ENCODE measurements at regions not wholly inside any gene's neighbourhood (a gene's known extent, or its start where the extent isn't known, plus 50 kb on each side); places are given as distances from the start of the nearest gene placed in this dataset.
"Not testable (repeated sequence)": the region's sequence is repeated elsewhere in the genome, so short reads cannot be mapped to it uniquely, and the experiment has no call there.

- CTCF ChIA-PET: no interaction called here
- Histone ChIP-seq H3K9me3 (no peaks in the 10 kb centered on the region), H3K36me3 (ENCODE audit: control insufficient read depth, insufficient read depth, low read length) (no peaks in the 10 kb centered on the region), H3K27me3 (replicated peaks; ENCODE audit: control insufficient read depth, insufficient read depth, low read length) (no peaks in the 10 kb centered on the region), H3K4me1 (no peaks in the 10 kb centered on the region), H3K4me3 (ENCODE audit: low read depth, low read length) (no peak overlapping the region)
- no peak for DNase-seq
- no peaks in the 10 kb centered on the region for H3K4me1 Mint-ChIP-seq (ENCODE audit: low read depth, unreplicated experiment)
- no TSS peak for BruUV-seq (replicated peaks)
- intact Hi-C loops (cut with micrococcal nuclease; ENCODE audit: unreplicated experiment): no loop called here
- no peaks in the 10 kb centered on the region for H3K36me3 Mint-ChIP-seq (ENCODE audit: insufficient read depth, unreplicated experiment)
- no peaks in the 10 kb centered on the region for H3K9me3 Mint-ChIP-seq (ENCODE audit: unreplicated experiment)
- H3K4me3 Mint-ChIP-seq (ENCODE audit: unreplicated experiment): no peak overlapping the region
- TF ChIP-seq CTCF (IDR thresholded peaks at IDR 0.05; ENCODE audit: insufficient read depth in 1 of 2, low read depth in 1 of 2, low read length in 1 of 2, severe bottlenecking in 1 of 2, unreplicated experiment in 1 of 2): no peak
- no peak overlapping the region for H3K27ac Mint-ChIP-seq (ENCODE audit: unreplicated experiment)
- POLR2A ChIA-PET: no interaction called here
- H3K27me3 Mint-ChIP-seq (ENCODE audit: insufficient read depth, unreplicated experiment): peaks cover 4% of the 10 kb centered on the region
Measured at GRCh38 chr18:47654988-47655387, 275.5 kb downstream of the SMAD2 start.

- Histone ChIP-seq H3K4me3 (ENCODE audit: low read depth, low read length) (no peak overlapping the region), H3K36me3 (ENCODE audit: control insufficient read depth, insufficient read depth, low read length) (no peaks in the 10 kb centered on the region), H3K9me3 (no peaks in the 10 kb centered on the region), H3K27me3 (replicated peaks; ENCODE audit: control insufficient read depth, insufficient read depth, low read length) (no peaks in the 10 kb centered on the region), H3K4me1 (no peaks in the 10 kb centered on the region)
- intact Hi-C loops (cut with micrococcal nuclease; ENCODE audit: unreplicated experiment): no loop called here
- TF ChIP-seq CTCF (IDR thresholded peaks at IDR 0.05; ENCODE audit: insufficient read depth in 1 of 2, low read depth in 1 of 2, low read length in 1 of 2, severe bottlenecking in 1 of 2, unreplicated experiment in 1 of 2): no peak
- peaks cover 4% of the 10 kb centered on the region for H3K27me3 Mint-ChIP-seq (ENCODE audit: insufficient read depth, unreplicated experiment)
- no peak for DNase-seq
- no peaks in the 10 kb centered on the region for H3K9me3 Mint-ChIP-seq (ENCODE audit: unreplicated experiment)
- ChIA-PET CTCF (no interaction called here), POLR2A (no interaction called here)
- no peak overlapping the region for H3K4me3 Mint-ChIP-seq (ENCODE audit: unreplicated experiment)
- H3K27ac Mint-ChIP-seq (ENCODE audit: unreplicated experiment): no peak overlapping the region
- H3K4me1 Mint-ChIP-seq (ENCODE audit: low read depth, unreplicated experiment): no peaks in the 10 kb centered on the region
- BruUV-seq (replicated peaks): no TSS peak
- no peaks in the 10 kb centered on the region for H3K36me3 Mint-ChIP-seq (ENCODE audit: insufficient read depth, unreplicated experiment)
Measured at GRCh38 chr18:47644896-47645295, 285.6 kb downstream of the SMAD2 start.

GRCh38 chr18:47637551-47637950 lies 292.9 kb downstream of the SMAD2 start:
- H3K4me3 Mint-ChIP-seq (ENCODE audit: unreplicated experiment); intact Hi-C loops (cut with micrococcal nuclease; ENCODE audit: unreplicated experiment); BruUV-seq (replicated peaks); H3K4me1 Mint-ChIP-seq (ENCODE audit: low read depth, unreplicated experiment); H3K27me3 Mint-ChIP-seq (ENCODE audit: insufficient read depth, unreplicated experiment); H3K27ac Mint-ChIP-seq (ENCODE audit: unreplicated experiment); H3K27me3 ChIP-seq (replicated peaks; ENCODE audit: control insufficient read depth, insufficient read depth, low read length); CTCF ChIA-PET; H3K36me3 ChIP-seq (ENCODE audit: control insufficient read depth, insufficient read depth, low read length); H3K4me3 ChIP-seq (ENCODE audit: low read depth, low read length); H3K36me3 Mint-ChIP-seq (ENCODE audit: insufficient read depth, unreplicated experiment); H3K4me1 ChIP-seq; H3K9me3 ChIP-seq; DNase-seq; H3K9me3 Mint-ChIP-seq (ENCODE audit: unreplicated experiment); POLR2A ChIA-PET: not testable (repeated sequence)

- no peak overlapping the region for H3K27ac Mint-ChIP-seq (ENCODE audit: unreplicated experiment)
- DNase-seq: no peak
- Histone ChIP-seq H3K4me3 (ENCODE audit: low read depth, low read length) (no peak overlapping the region), H3K4me1 (no peaks in the 10 kb centered on the region), H3K9me3 (no peaks in the 10 kb centered on the region), H3K27me3 (replicated peaks; ENCODE audit: control insufficient read depth, insufficient read depth, low read length) (no peaks in the 10 kb centered on the region), H3K36me3 (ENCODE audit: control insufficient read depth, insufficient read depth, low read length) (no peaks in the 10 kb centered on the region)
- no peaks in the 10 kb centered on the region for H3K4me1 Mint-ChIP-seq (ENCODE audit: low read depth, unreplicated experiment)
- peaks cover 3% of the 10 kb centered on the region for H3K27me3 Mint-ChIP-seq (ENCODE audit: insufficient read depth, unreplicated experiment)
- POLR2A ChIA-PET: no interaction called here
- no TSS peak for BruUV-seq (replicated peaks)
- CTCF ChIA-PET: no interaction called here
- H3K36me3 Mint-ChIP-seq (ENCODE audit: insufficient read depth, unreplicated experiment): no peaks in the 10 kb centered on the region
- H3K9me3 Mint-ChIP-seq (ENCODE audit: unreplicated experiment): no peaks in the 10 kb centered on the region
- no peak overlapping the region for H3K4me3 Mint-ChIP-seq (ENCODE audit: unreplicated experiment)
- no peak for TF ChIP-seq CTCF (IDR thresholded peaks at IDR 0.05; ENCODE audit: insufficient read depth in 1 of 2, low read depth in 1 of 2, low read length in 1 of 2, severe bottlenecking in 1 of 2, unreplicated experiment in 1 of 2)
- intact Hi-C loops (cut with micrococcal nuclease; ENCODE audit: unreplicated experiment): no loop called here
Measured at GRCh38 chr18:47635416-47635815, 295.0 kb downstream of the SMAD2 start.

Measured in Caco-2 (cell line).